Muscle layer of colon (tissue), 2 donors: ENCODE measurements at regions not wholly inside any gene's neighbourhood (a gene's known extent, or its start where the extent isn't known, plus 50 kb on each side); places are given as distances from the start of the nearest gene placed in this dataset.

Source experiments
- H3K27ac ChIP-seq: one replicate; pipeline ENCODE4 v1.7.0; 2013; ENCODE audit warnings: low read depth, mild to moderate bottlenecking, low read length, moderate library complexity
- H3K27me3 ChIP-seq, 2 donors: one replicate each; pipeline ENCODE4 v1.7.0; 2013; ENCODE audit warnings: low read length in 2 of 2, mild to moderate bottlenecking in 2 of 2; ENCODE audit not compliant: insufficient read depth in 2 of 2, control insufficient read depth in 1 of 2
- H3K36me3 ChIP-seq: one replicate; pipeline ENCODE4 v1.7.0; 2013; ENCODE audit warnings: mild to moderate bottlenecking, low read length; ENCODE audit not compliant: insufficient read depth
- H3K4me1 ChIP-seq: one replicate; pipeline ENCODE4 v1.7.0; 2013; ENCODE audit warnings: mild to moderate bottlenecking, low read length; ENCODE audit not compliant: insufficient read depth
- H3K4me3 ChIP-seq, 2 donors: one replicate each; pipeline ENCODE4 v1.7.0; 2013; ENCODE audit warnings: low read length in 2 of 2, low read depth in 1 of 2, mild to moderate bottlenecking in 1 of 2, moderate library complexity in 1 of 2
- H3K9ac ChIP-seq: one replicate; pipeline ENCODE4 v1.7.0; 2013; ENCODE audit warnings: low read length
- H3K9me3 ChIP-seq: one replicate; pipeline ENCODE4 v1.7.0; 2013; ENCODE audit warnings: mild to moderate bottlenecking, low read length
- donor health status: abdominal sarcoma.
- donor health status: Adenocarcinoma of cecum.

DNA sequence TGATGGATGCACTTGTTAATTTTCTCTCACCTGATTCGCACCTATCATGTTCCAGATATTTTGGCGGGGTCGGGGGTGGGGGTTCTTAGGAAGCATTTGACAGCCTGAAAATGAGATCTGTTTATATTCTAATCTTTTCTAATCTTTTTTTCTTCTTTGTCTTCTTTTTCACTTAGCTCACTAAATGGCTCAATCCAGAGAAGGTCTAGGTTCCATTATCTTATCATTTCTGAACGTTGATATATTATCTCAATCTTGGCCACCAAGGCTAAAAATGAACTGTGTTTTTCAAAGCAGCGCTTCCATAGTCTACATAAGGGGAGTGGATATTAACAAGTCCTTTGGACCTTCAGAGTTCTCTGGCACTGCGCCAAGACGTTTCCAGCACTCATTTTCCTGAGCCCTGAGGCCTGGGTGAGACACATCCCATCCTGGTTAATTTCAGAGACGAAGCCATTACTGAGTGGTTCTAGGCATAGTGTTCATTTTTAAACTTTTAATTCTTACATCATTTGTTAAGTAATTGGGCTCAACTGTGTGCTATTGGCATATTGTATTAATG lies 229.0 kb downstream of the SOX11 start:
- no peaks in the 10 kb centered on the region for H3K36me3 ChIP-seq
- no peaks in the 10 kb centered on the region for H3K9me3 ChIP-seq
- H3K27me3 ChIP-seq, result no peaks in the 10 kb centered on the region
- no peaks in the 10 kb centered on the region for H3K4me1 ChIP-seq
- no peak overlapping the region for H3K27ac ChIP-seq
- H3K4me3 ChIP-seq, result no peak overlapping the region
- H3K9ac ChIP-seq, result no peak overlapping the region

DNA sequence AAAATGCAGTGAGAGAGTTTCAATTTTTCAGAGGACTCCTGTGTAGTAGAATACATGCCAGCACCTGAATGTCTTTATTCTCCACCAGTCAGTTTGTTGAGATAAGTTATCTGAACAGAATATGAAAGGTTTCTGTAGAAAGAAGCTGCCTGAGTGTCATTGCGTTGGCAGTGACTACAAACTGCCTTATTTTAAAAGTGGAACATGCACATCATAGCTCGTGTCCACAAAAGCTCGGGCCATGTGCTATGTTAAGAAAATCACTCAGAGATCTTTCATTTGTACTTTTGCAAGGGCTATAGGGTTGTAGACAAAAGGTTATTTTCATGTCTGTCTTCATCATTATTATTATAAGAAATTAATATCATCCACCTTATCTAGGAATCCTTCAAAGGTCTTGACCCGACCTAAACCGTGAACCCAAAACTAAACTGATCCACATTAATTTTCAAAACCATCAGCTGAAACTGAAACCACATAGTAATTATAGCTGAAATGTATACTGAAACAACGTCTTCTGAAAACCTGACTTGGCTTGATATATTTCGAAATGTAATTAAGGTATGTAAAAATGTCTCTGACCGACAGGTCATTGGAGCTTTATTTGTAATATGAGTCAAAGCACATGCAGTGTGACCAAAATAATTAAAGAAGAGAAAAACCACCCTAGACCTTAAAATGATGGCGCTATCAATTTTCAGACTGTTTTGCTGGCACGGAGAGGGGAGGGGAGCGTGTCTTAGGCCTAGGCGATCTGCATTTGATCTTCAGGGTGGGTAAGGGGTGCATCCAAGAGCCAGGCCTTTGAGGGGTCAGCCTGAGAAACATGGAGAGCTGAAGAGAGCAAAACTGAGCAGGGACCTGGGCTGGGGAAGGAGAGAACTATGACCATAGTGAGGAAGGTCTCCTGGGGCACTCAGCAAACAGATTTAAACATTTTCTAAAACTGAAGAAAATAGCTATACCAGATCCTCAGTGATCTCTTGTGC lies 232.1 kb downstream of the SOX11 start:
- no peaks in the 10 kb centered on the region for H3K27me3 ChIP-seq
- H3K4me3 ChIP-seq, result no peak overlapping the region
- no peak overlapping the region for H3K27ac ChIP-seq
- H3K9me3 ChIP-seq, result no peaks in the 10 kb centered on the region
- no peaks in the 10 kb centered on the region for H3K36me3 ChIP-seq
- no peak overlapping the region for H3K9ac ChIP-seq
- no peaks in the 10 kb centered on the region for H3K4me1 ChIP-seq

DNA sequence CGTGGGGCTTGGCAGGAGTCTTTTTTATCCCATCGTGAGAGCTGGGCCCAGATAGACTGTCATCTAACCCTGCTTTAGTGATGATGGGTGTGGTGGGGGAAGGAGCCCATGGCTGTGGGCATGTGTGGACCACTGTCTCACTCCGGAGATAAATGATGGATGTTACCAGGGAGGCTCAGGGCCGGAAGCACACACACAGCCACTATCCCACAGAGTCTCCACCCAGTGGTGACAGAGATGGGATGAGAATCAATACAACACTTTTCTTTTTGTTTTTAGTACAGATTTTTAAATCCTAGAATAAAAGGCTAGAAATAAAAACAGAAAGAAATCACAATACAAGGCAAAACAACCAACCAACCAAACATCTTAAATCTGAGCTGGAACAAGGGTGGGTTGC lies 233.4 kb downstream of the SOX11 start:
- Histone ChIP-seq H3K27ac (no peak overlapping the region), H3K27me3 (no peaks in the 10 kb centered on the region), H3K4me3 (no peak overlapping the region), H3K9me3 (no peaks in the 10 kb centered on the region), H3K36me3 (no peaks in the 10 kb centered on the region), H3K4me1 (no peaks in the 10 kb centered on the region), H3K9ac (no peak overlapping the region)

DNA sequence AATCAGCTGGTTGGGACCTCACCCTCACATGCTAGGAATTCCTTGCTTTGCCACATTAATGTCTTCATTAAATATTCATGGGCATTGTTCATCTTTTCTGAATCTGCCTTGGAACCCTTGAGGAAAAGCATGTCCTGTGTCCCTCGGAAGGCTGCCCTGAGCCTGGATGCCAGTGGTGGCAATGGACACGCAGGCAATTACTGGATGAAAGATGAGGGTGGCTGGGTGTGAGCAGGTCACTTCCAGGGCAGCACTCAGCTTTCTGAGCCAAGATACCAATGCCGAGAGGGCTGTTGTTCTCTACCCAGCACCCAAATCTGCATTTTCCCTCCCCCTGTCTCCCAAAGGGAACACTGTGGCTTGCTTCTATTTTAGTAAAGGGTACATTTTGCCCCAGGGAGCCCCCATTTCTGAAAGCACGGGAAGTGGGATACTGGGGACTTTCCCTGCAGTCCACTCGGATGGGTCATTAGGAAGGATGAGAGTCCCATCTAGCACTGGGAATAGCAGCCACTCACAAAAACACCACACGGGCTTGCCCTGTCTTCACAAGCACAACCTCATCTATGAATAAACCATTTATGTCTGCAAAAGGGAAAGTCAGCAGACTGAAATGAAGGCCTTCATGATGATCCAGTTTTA lies 234.8 kb downstream of the SOX11 start:
- no peaks in the 10 kb centered on the region for H3K4me1 ChIP-seq
- no peaks in the 10 kb centered on the region for H3K9me3 ChIP-seq
- H3K27me3 ChIP-seq, result no peaks in the 10 kb centered on the region
- no peak overlapping the region for H3K27ac ChIP-seq
- no peak overlapping the region for H3K4me3 ChIP-seq
- H3K36me3 ChIP-seq, result no peaks in the 10 kb centered on the region
- no peak overlapping the region for H3K9ac ChIP-seq

DNA sequence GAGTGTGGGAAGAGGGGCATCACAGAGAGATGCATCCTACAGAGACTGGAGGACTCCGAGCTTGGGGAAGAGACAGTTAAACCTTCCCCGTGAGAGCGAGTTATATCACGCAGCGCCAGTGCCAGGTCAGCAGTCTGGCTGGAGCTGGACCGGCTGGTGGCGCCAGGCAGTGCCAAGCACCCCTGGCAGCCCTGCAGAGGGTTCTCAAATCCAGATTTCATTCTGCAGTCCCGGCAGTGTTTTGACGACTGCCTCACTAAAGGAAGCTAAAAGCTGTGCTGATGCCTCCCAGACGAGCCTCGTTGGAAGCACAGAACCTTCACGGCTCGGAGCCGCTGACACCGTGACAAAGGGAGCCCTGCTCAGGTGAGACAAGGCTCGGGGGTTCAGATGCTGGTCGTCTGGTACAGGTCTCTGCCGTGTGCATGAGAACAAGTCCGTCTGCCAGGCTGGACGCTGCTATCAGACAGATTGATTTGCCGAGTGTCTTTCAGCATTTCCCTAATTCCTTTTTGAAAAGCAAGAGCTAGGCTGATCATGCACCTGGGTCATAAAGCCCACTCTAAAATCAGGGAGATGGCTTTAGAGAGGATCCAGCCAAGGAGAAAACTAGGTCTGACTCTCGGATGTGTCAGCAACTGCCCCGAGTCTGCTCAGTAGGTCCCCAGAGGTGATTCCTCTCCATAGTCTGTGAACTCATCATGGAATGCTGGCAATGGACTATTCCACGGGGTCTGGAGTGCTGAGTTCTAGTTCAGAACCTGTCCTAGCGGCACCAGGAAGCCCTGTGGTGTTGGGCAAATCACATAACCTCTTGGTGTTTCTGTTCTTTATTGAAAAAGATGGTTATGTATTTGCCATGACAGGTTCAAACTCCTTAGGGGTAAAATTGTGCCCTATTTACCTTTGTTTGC lies 240.6 kb downstream of the SOX11 start:
- H3K36me3 ChIP-seq, result no peaks in the 10 kb centered on the region
- H3K4me1 ChIP-seq, result no peaks in the 10 kb centered on the region
- no peaks in the 10 kb centered on the region for H3K9me3 ChIP-seq
- no peak overlapping the region for H3K4me3 ChIP-seq
- no peak overlapping the region for H3K9ac ChIP-seq
- H3K27ac ChIP-seq, result no peak overlapping the region
- H3K27me3 ChIP-seq, result no peaks in the 10 kb centered on the region

DNA sequence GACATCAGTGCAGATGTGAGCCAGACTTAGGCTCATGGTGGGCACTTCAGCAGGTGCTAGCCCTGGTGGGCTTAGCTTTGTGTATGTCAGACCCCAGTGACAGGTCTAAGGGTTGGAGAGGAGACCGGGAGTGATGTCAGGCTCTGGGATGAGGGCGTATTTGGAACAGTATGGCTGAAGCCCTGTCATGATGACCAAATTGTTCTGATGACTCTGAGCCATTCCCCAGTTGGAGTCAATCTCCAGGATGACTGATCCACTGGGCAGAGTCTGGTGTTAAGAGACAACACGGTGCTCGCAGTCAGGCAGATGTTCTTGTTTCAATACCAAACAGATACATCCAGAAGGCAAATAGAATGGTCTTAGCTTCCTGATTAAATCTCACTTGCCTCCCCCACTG lies 241.5 kb downstream of the SOX11 start:
- Histone ChIP-seq H3K36me3 (no peaks in the 10 kb centered on the region), H3K27me3 (no peaks in the 10 kb centered on the region), H3K4me1 (no peaks in the 10 kb centered on the region), H3K4me3 (no peak overlapping the region), H3K27ac (no peak overlapping the region), H3K9me3 (no peaks in the 10 kb centered on the region), H3K9ac (no peak overlapping the region)

DNA sequence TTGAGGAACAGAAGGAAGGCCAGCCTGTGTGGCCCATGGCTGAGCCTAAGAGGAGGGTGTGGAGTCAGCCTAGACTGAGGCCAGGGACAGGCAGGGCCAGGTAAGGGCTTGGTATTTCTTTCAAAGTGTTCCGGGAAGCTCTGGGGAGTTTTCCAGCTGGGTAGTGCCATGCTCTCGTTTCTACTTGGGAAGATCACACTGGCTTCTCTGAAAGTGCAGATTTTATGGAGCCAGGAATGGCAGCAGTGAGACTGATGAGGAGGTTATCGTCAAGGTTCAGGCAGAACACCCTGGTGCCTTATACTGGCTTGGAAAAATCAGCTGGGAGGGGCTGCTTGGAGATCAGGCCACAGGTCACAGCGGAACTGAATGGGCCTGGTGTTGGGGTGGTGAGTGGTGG lies 245.1 kb downstream of the SOX11 start:
- no peaks in the 10 kb centered on the region for H3K36me3 ChIP-seq
- H3K27ac ChIP-seq, result no peak overlapping the region
- H3K9ac ChIP-seq, result no peak overlapping the region
- H3K27me3 ChIP-seq, result no peaks in the 10 kb centered on the region
- H3K9me3 ChIP-seq, result no peaks in the 10 kb centered on the region
- H3K4me3 ChIP-seq, result no peak overlapping the region
- H3K4me1 ChIP-seq, result no peaks in the 10 kb centered on the region

DNA sequence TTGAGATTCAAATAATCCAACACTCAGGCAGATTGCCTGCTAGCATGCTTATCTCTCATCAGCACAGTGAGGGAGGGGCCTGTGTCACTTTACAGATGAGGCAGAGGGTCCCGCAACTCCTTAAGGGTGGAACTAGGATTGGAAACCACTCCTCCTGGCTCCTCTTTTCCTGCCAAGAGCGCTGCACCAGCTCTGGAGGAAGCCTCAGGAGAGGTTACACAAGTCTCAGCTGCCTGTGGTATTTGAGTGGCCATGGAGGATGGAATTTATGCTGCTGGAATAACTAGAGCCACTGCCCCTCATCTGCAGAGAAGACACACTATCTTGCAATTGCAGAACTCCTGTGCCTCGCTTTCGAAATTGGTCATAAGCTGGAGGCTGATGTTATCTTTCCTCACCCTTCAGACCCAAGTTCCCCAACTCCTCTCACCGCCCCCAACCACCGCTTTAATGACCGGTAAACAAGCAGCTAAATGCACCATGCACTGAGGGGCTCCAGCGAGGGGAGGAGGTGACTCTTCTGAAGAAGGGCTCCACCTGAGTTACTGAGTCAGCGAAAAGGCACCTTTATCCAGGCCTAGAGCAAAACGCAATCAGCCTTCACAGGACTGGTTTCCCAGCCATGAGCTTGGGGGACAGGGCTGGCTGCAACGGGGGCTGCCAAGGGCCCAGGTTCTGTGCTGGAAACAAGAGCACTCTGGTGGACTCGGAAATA lies 245.8 kb downstream of the SOX11 start:
- Histone ChIP-seq H3K9ac (no peak overlapping the region), H3K9me3 (no peaks in the 10 kb centered on the region), H3K27ac (no peak overlapping the region), H3K4me3 (no peak overlapping the region), H3K36me3 (no peaks in the 10 kb centered on the region), H3K27me3 (no peaks in the 10 kb centered on the region), H3K4me1 (no peaks in the 10 kb centered on the region)

DNA sequence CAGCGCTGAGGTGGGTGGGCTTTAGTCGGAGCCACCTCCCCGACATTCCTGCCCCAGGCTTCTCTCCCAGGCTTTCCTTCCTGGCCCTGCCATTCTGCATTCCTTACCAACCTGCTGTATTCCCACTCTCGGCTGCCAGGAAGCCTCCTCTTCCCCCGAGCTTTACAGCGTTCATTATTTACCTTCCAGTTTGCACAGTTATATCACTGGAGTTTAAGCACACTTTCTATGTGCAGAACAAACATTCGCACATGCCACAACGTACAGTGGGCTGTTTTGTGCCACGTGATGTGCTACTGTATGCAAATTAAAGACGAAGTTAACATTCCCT lies 246.3 kb downstream of the SOX11 start:
- no peak overlapping the region for H3K9ac ChIP-seq
- H3K4me1 ChIP-seq, result no peaks in the 10 kb centered on the region
- no peaks in the 10 kb centered on the region for H3K36me3 ChIP-seq
- no peak overlapping the region for H3K4me3 ChIP-seq
- H3K27ac ChIP-seq, result no peak overlapping the region
- no peaks in the 10 kb centered on the region for H3K9me3 ChIP-seq
- H3K27me3 ChIP-seq, result no peaks in the 10 kb centered on the region

DNA sequence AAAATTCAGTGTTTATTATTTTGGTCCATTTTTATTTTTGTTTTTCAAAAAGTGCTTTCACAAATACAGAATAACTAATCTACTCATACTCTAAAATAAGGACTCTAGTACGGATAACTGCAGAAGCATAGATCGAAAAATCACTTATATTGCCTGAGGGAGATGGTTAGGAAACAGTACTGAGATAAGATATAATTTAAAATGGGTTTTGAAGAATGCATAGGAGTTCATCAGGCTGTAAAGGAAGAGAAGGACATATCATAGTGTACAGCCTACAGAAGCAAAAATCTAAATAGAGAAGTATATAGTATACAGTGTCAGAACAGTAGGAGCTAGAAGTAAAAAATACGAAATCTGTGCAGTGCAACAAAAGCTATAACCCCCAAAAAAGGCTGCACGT lies 247.4 kb downstream of the SOX11 start:
- Histone ChIP-seq H3K9me3 (no peaks in the 10 kb centered on the region), H3K36me3 (no peaks in the 10 kb centered on the region), H3K4me3 (no peak overlapping the region), H3K27me3 (no peaks in the 10 kb centered on the region), H3K9ac (no peak overlapping the region), H3K4me1 (no peaks in the 10 kb centered on the region), H3K27ac (no peak overlapping the region)
